Suppressor macrophage treated with lipopolysaccharide for 4 hours (primary cell): ENCODE measurements at regions not wholly inside any gene's neighbourhood (a gene's known extent, or its start where the extent isn't known, plus 50 kb on each side); places are given as distances from the start of the nearest gene placed in this dataset.
A peak's percentile ranks its signal among the peaks of the same experiment; 100 is the strongest.

Source experiments
- DNase-seq: peaks from one replicate; pipeline ENCODE4 v3.0.0-alpha.2; 2020

- DNase-seq: peak; percentile 75
These were observed 169.6 kb upstream of the GPR12 start for GRCh38 chr13:26929971-26930730.

GRCh38 chr13:26927511-26927910, 166.9 kb upstream of the GPR12 start:
- DNase-seq: no peak

GRCh38 chr13:26926371-26926770, 165.8 kb upstream of the GPR12 start:
- no peak for DNase-seq

- DNase-seq: peak; percentile 9
These were observed 163.4 kb upstream of the GPR12 start for GRCh38 chr13:26923824-26924605.

- no peak for DNase-seq
These were observed 161.3 kb upstream of the GPR12 start for GRCh38 chr13:26921918-26922317.

GRCh38 chr13:26920614-26921355, 160.2 kb upstream of the GPR12 start:
- no peak for DNase-seq

- no peak for DNase-seq
These were observed 159.1 kb upstream of the GPR12 start for GRCh38 chr13:26919732-26920131.

GRCh38 chr13:26919311-26919710, 158.7 kb upstream of the GPR12 start:
- DNase-seq: no peak

GRCh38 chr13:26914624-26915023, 154.0 kb upstream of the GPR12 start:
- DNase-seq: peak; percentile 11

- no peak for DNase-seq
These were observed 153.6 kb upstream of the GPR12 start for GRCh38 chr13:26914148-26914547.

- no peak for DNase-seq
These were observed 150.3 kb upstream of the GPR12 start for GRCh38 chr13:26910754-26911465.

GRCh38 chr13:26909477-26909876, 148.9 kb upstream of the GPR12 start:
- DNase-seq: no peak

- DNase-seq: no peak
These were observed 147.5 kb upstream of the GPR12 start for GRCh38 chr13:26908126-26908525.

- DNase-seq: no peak
These were observed 138.6 kb upstream of the GPR12 start for GRCh38 chr13:26899202-26899601.

- no peak for DNase-seq
These were observed 137.3 kb upstream of the GPR12 start for GRCh38 chr13:26897706-26898550.

- DNase-seq: no peak
These were observed 136.5 kb upstream of the GPR12 start for GRCh38 chr13:26896986-26897668.

- no peak for DNase-seq
These were observed 135.4 kb upstream of the GPR12 start for GRCh38 chr13:26895808-26896466.

- no peak for DNase-seq
These were observed 134.7 kb upstream of the GPR12 start for GRCh38 chr13:26895081-26895807.

GRCh38 chr13:26888632-26889031, 128.0 kb upstream of the GPR12 start:
- no peak for DNase-seq

GRCh38 chr13:26887594-26887993, 127.0 kb upstream of the GPR12 start:
- DNase-seq: no peak
